ENCODE measurements at regions not wholly inside any gene's neighbourhood (a gene's known extent, or its start where the extent isn't known, plus 50 kb on each side); places are given as distances from the start of the nearest gene placed in this dataset.

DNA sequence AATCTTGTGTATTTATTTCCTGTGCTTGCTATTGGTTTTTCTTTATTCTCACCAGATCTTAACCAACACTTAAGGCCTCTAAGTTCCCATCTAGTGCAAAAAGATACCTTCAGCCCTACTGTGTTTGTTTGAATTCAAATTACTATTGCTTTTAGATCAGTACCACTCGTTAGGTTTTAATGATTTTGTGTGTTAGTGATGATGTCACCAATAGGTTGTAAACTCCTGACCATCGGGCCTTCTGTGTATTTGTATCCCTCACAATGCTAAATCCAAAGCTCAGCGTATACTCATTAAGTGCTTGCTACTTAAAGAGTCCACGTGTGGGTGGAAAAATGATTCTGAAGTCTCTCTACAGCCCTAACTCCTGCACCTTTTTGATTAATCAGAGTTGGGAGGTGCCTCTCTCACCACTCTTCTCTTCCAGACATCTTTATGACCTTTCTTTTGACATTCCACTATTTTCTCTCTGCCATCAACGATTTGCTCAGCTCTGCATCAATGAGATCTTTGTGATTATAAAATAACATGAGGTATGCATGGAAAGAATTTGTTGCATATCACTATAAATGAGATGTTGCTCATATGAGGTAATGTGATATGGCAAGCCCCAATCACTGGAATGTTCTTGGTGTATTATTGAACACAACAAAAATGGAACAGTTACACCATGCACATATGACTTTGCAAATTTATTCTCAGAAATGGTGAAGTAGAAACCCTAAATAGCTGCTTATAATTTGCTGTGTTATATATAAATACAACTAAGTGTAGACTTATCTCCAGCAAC, 55.1 kb upstream of the LAMA2 start:
- no peak for DNase-seq

DNA sequence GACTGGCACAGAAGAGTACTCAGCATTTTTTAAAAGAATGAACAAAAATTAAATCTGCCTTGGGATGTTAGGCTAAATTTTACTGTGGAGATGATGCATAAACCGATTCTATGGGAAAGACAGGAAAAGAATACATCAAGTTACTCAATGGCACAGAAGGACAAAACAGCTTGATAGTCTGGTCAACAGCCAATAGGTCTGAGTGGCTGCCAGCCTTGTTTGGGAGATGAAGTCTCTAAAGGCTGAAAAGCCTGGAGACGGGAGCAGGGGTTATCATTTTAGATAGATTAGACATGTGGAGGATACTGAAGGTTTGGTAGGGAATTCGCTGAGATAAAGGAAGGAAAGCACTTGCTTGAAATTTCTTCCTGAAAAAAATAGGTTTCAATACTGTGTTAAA, 56.3 kb upstream of the LAMA2 start:
- no peak for DNase-seq

DNA sequence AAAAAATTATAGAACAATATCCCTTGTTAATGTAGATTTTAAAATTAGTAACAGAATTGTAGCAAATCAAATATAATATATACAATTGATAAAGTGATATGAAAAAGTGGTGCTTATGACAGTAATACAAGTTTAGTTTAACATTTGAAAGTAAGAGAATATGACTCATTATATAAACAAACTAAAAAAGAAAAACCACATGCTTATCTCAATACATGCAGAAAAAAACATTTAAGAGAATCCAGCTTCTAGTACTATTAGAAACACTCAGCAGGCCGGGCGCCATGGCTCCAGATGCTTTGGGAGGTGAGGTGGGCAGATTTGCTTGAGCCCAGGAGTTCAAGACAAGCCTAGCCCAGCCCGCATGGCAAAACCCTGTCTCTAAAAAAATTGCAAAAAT, 60.7 kb upstream of the LAMA2 start:
- DNase-seq = no peak

DNA sequence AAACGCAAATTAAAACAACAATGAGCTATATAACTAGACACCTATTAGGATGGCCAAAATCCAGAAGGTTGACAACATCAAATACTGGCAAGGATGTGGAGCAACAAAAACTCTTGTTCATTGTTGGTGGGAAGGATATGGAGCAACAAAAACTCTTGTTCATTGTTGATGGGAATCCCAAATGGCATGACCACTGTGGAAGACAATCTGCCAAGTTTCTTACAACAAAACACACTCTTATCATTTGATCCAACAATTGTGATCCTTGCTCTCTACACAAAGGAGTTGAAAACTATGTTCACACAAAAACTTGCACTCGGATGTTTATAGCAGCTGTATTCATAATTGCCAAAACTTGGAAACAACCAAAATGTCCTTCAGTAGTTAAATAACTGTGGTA, 61.8 kb upstream of the LAMA2 start:
- no peak for DNase-seq

DNA sequence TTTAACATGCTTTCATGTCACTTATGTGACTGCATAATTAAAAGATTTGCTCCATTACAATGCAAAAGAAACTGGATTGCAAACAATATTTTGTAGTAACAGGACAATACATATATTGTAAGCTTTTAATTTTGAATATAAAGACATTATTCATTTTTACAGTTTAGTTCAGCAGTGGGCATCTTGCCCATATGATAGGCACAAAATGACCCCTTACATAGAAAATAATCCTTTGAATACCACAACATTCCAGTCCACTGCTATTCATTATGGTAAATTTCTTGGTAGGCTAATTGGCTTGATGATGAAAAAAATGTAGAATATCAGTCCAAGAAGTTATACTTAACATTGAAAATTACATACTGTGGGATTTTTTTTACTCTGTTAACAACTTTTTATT, 74.1 kb upstream of the LAMA2 start:
- DNase-seq = no peak

DNA sequence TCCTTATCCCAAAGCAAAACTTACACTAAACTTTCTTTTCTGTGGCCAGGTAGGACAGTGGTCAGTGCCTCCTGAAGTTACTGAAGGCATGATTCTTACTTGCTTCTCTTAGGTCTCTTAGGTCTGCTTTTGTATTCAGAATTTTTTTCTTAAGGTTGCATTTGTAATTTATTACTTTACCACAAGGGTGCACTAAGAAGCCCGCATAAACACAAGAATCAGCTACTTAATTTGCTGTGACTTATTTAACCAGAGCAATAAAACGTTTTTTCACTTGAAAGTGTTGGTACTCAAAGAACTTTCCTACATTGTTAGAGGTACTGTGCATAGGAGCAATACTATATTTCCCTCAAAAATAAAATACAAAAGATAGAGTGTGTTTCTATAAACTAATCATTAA, 75.4 kb upstream of the LAMA2 start:
- DNase-seq = no peak

DNA sequence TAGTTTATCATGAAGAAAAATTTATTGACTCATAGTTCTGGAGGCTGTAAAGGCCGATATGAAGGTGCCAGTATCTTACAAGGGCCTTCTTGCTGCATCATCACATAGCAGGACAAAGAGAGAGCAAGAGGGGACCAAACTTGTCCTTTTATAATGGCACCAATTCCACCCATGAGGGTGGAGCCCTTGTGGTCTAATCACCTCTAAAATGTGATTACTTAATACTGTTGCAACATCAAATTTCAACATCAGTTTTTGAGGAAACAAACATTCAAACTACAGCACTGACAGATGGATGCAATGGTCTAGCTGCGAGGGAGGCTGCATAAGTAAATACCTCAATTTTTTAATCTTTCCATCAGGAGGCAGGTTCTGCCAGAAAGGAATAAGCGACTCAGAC, 76.7 kb upstream of the LAMA2 start:
- no peak for DNase-seq

DNA sequence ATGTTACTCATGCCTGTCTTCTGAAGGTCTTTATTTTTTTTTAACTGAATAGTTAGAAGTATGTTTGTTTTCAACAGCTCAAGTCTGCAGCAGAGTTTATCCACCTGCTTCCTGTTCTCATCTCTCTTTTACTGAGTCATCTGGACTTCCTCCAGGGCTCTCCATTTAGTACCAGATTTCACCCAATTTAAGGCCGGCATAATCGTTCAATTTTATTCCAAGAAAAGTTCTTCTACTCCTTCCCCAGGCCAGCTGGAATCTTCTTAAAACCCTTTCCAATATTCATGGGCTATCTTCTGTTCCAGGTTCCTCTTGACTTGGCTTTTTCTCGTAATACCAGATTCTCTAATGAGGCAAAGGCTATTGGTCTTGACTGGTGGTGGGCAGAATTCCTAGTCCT, 79.0 kb upstream of the LAMA2 start:
- no peak for DNase-seq

DNA sequence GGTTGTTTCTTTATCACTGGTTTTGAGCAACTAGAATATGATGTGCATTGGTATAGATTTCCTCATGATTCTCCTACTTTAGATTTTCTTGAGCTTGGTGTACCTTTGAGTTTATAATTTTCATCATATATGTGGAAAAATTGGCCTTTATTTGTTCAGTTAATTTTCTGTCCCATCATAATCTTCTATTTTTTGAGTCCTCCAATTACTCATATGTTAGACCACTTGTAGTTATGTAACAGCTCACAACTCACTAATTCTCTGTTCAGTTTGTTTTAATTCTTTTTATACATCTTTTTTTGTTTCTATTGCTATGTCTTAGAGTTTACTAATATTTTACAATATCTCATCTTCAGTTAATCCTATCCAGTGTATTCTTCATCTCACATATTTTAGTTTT, 81.3 kb upstream of the LAMA2 start:
- DNase-seq = no peak

DNA sequence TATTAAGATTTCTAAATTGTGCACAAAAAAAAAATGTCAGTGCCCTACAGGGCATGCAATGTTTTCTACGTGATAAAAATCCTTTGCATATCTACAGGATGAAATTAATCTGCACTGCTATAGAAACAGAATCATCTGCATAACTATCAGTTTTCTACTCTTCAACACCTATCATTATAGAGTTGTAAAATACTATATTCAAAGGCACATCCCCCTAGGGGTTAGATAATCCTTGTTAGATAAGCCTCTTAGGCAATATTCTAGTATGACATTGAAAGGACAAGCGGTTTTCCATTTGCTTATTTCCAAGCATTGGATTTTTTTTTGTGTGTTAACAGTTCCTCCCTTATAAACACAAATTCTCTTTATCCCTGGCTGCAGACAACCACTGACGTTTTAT, 98.7 kb upstream of the LAMA2 start:
- no peak for DNase-seq

DNA sequence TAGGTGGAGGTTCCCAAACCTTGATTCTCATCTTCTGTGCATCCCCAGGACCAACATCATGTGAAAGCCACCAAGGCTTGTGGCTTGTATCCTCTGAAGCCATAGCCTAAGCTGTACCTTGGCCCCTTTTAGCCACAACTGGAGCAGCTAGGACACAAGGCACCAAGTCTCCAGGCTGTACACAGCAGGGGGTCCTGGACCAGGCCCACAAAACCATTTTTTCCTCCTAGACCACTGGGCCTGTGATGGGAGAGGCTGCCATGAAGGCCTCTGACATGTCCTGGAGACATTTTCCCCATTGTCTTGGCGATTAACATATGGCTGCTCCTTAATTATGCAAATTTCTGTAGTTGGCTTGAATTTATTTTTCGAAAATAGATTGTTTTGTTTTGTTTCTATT, 114.8 kb upstream of the LAMA2 start:
- no peak for DNase-seq

DNA sequence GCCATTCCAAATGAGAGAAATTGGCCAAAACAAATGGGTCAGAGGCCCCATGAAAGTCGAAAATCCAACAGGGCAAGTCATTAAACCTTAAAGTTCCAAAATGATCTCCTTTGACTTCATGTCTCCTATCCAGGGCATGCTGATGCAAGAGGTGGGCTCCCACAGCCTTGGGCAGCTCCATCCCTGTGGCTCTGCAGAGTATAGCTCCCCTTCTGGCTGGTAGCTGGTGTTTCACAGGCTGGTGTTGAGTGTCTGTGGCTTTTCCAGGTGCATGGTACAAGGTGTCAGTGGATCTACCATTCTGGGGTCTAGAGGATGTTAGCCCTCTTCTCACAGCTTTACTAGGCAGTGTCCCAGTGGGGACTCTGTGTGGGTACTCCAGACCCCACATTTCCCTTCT, 115.2 kb upstream of the LAMA2 start:
- no peak for DNase-seq

DNA sequence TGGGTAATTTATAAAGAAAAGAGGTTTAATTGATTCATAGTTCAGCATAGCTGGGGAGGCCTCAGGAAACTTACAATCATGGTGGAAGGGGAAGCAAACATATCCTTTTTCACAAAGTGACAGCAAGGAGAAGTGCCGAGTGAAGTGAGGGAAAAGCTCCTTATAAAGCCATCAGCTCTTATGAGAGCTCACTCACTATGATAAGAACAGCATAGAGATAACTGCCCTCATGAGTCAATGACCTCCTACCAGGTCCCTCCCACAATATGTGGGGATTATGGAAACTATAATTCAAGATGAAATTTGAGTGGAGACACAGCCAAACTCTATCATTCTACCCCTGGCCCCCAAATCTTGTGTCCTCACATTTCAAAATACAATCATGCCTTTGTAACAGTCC, 115.8 kb upstream of the LAMA2 start:
- no peak for DNase-seq

DNA sequence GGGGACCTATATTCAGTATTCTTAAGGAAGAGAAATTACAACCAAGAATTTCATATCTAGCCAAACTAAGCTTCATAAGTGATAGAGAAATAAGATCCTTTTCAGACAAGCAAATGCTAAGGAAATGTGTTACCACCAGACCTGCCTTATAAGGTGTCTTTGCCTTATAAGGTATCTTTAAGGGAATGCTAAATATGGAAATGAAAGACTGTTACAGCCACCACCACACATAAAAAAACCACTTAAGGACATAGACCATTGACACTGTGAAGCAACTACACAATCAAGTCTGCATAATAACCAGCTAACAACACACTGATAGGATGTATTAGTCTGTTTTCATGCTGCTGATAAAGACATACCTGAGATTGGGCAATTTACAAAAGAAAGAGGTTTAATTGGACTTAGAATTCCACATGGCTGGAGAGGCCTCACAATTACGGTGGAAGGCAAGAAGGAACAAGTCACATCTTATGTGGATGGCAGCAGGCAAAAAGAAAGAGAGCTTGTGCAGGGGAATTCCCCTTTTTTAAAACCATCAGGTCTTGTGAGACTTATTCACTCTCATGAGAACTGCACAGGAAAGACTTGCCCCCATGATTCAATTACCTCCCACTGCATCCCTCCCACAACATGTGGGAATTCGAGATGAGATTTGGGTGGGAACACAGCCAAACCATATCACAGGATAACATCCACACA, 119.2 kb upstream of the LAMA2 start:
- no peak for DNase-seq

DNA sequence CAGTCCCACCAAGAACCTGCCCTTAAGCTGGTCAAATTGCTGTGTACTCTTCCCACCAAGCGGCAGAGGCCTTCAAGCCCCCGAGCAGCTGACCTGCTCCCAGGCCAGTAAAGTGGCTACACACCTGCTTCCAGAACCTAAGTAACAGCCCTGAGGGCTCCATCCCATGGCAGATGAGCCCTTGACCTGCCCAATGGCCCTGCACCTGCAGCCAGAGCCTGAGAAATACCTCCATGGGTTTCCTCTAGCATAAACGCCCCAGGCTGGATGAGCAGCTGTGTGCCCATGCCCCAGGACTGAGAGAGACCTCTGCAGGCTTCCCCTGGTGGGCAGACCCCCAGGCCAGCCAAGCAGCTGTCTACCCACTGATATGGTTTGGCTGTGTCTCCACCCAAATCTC, 123.0 kb upstream of the LAMA2 start:
- DNase-seq = no peak

DNA sequence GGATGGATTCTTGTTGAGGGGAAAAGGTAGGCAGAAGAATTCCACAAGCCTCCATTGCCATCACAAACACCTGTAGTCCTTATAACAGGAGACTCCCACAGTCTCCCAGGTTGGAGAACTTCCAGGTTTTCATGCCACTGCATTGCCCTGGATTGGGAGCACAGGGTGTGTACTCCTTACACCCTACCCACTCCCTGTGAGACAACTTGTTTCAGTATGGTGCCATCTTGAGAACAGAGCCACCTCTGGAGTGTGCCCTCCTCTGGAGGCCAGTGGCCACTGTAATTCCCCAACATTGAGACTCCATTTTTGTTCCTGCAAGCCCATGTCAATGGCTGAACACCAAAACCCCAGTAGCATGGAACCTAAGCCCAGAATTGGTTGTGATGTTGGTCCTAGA, 123.5 kb upstream of the LAMA2 start:
- DNase-seq = no peak

DNA sequence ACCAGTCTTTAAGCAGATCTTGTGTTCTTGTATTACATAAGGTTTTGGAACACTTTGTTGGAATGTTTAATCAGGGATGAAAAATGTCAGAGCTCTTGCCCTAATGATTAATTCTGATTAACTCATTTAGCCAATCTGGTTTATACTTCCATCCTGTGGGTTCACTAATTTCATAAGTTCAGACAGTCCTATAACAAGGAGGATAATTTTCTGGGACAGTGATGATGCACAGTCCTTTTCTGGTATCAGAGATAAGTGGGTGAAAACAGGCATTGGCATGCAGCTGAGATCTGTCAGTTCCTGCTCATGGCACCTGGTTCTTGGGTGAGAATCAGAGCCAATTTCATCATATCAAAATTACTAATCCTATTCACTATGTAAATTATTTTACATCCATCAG, 125.0 kb upstream of the LAMA2 start:
- no peak for DNase-seq

DNA sequence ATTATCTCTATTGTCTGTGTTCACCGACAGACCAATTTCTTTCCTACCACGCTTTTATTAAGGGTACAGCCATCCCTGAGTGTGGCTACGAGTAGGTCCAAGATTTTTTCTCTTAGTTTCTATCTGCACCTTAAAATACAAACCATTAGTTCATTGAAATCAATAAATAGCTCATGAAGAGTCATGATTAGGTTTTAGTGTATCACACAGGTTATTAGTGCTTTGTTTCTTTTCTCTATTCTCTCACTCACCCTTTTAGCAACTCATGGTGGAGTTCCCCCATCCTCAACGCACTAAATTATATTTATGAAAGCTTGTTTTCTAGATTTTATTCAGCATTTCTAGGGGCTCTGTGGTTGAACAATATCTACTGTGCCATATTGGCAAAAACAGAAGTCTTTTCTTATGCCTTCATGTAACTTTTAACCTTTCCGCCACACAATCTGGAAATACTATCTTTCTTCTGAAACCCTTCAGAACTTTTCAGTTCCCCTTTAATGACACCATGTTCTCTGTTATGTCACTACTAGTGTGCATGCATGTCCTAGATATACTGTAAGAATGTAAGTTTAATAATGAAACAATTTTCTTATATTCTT, 128.2 kb upstream of the LAMA2 start:
- no peak for DNase-seq

DNA sequence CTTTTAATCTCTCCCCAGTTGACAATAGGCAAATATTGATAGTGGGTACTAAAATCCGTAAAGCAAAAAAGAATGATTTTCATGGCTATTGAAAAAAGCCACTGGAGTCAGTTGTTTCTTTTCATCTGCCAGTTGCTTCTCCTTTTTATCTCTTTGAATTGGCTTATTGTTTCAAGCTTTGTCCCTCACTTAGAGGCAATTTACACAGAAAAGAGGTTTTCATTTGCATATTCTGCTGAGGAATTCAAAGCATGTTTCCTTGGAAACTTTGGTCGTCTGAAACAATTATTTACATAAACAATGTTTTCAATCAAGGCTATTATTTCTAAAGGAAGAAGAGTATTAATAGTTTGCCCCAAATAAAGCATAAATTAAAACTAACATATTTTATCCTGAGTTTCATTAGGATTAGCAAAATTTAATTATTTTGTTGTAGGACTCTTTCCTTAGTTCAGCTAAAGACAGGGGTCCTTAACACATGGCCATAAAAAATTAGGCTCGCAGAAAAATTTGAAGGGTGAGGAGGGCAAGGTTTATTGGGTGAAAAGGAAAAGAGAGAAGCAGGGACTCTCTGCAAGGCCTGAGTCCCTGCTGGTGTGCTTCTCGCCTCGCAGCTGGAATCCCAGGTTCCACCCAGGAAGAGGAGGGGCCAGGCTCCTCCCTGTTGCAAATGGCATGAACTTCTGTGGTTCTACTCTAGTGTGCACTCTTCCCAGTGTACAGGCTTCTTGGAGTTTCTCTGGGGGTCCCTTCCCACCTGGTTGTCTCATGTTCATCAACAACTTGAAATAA, 138.8 kb upstream of the LAMA2 start:
- no peak for DNase-seq

DNA sequence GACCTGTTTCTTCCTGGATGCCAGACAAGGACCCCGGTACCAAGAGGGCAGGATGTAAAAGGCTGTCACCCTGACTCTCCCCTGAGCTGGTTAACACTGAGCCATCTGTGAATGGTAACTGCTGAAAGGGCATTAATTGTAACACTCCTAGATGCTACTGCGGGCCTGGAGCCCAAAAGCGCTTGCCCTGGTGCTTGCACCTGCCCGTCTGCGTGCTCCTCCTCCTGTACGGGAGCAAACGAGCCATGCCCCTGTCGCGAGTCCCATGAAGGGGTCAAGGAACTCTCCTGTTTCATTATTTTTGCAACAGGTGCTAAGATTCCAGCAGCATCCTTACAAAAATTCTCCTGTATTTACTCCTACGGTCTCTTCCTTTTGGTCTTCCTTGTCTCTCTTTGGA, 140.0 kb upstream of the LAMA2 start:
- DNase-seq = no peak

DNA sequence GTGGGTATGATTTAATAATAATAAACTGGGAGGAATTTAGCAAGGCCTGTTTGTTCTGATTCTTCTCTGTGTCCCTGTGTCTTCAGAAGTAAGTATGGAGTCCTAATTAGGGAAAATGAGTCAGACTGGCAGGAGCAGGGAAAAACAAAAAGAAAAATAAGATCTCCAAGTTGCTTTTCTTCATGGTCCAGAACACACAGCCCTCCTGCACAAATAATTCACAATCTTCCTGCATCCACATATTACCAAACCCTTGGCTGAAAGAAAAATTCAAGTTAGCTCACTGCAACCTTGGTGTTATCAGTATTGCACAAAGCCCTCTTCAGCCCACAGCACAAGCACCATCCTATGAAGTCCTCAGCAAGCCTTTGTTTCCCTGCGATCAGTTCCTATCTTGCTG, 142.0 kb upstream of the LAMA2 start:
- no peak for DNase-seq

DNA sequence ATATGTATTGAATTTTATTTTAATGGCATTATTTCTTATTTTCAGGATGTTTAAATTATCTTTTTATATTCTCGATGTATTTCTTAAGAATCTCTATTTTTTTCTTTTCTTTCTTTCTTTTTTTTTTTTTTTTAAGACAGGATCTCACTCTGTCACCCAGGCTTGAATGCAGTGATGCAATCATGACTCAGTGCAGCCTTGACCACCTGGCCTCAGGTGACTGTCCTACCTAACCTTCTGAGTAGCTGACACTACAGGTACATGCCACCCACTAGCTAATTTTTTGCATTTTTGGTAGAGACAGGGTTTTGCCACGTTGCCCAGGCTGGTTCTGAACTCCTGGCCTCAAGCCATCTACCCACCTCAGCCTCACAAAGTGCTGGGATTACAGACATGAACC, 143.8 kb upstream of the LAMA2 start:
- DNase-seq = no peak

DNA sequence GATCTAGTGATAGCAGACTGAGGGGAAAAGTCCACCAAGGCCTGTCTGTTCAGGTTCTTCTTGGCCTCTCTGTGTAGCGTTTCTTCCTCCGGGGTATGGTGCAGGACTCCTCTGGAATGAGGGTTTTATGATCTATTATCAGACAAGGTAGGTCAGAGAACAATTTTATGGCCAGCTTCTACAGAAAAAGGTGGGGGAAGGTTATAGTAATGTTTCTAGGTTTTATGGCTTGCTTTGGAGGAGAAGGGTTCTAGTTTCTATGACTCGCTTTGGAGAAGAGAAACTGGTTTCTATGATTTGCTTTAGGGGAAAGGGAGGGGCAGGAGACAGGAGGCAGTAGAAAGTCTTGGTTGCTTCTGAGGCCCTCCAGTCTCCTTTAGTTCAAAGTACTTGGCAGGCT, 144.8 kb upstream of the LAMA2 start:
- no peak for DNase-seq

DNA sequence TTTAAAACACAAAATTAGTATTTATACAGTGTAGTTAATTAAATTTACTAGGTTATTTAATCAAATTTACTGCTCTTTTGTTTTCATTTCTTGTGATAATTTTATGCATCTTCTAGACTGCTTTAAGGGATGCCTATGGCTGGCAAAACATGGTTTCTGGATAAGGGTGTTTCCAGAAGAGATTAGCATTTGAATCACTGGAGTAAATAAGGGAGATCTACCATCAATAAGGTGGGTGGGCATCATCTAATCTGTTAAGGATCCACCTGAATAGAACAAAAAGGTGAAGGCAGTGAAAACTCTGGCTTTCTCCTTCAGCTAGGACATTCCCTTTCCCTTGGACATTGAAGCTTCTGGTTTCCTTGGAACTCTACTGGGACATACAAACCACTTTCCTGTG, 146.2 kb upstream of the LAMA2 start:
- no peak for DNase-seq

All from activated T-cell treated with anti-CD3 and anti-CD28 coated beads for 4 hours (primary cell).